ENCODE measurements at regions not wholly inside any gene's neighbourhood (a gene's known extent, or its start where the extent isn't known, plus 50 kb on each side); places are given as distances from the start of the nearest gene placed in this dataset.

- DNase-seq (ENCODE audit: low spot score): no peak
Measured at GRCh38 chr6:95071464-95071863, 505.9 kb upstream of the MANEA start.

DNA sequence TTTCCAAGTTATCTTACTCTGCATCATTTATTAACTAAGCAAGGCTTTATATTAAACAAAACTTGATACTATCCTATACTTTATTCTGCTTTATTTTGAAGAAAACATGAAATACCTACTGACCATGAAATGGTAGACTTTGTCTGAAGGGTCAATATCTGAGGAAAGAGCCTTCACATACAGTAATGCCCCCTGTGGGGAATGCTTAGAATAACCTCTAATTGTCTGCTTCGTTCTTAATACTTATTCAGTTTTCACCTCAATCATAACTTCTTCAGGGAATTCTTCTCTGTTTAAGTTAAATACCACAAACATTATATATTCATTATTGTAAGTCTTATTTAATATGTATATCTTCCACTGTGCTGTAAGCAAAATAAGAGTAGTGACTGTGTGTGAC lies 498.9 kb upstream of the MANEA start:
- DNase-seq (ENCODE audit: low spot score): no peak

GRCh38 chr6:95081231-95081630 lies 496.1 kb upstream of the MANEA start:
- no peak for DNase-seq (ENCODE audit: low spot score)

DNA sequence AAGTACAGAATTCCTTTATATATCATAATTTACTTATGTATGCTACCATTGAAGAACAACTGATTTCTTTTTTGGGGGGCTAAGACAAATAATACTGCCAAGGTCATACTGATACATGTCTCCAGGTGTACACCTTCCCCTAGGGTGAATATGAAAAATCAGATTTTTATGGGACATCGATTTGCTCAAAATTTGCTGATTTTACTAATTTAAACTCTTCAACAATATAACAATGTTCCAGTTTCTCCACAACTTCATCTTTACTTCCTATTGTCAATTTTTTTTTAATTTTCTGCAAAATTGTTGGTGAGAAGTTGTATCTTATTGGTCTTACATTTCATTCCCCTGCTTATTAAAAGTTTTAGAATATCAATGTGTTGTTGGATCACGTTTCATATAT lies 495.4 kb upstream of the MANEA start:
- DNase-seq (ENCODE audit: low spot score): no peak

DNA sequence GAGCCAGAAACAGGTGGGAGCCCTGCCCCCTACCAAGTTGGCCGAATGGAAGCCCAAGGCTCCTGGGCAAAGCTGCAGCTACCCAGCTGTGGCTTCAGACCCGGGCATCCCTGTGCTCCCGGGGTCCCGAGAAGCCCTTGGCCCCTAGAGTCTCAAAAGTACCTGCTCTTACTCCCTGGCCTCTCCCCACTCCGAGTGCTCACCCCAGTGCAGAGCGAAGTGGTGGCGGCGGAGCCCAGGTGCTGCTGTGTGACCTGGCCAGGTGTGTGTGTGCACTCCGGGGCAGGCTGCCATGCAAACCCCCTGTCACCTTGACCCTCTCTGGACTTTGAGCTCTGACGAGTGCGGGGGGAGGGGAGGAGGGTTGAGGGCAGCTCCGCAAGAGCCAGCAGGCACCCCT lies 493.8 kb upstream of the MANEA start:
- no peak for DNase-seq (ENCODE audit: low spot score)

DNA sequence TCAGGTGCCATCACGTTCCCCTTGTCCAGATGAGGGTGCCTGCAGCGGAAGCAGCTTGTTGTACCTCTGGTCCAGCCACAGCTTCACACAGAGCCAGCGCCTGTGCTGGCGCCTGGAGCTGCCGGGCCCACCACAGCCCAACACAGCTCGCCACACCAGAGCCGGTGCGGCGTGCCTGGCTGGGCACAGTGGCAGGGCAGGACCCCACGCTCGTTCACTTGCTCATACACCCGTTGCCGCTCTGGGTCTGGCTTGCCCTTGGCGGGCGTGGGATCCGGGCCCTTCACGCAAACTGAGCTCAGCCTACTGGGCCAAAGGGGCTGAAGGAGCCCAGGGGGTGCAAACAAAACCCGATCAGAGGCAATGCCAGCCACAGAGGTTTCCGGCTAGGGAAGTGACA lies 492.5 kb upstream of the MANEA start:
- no peak for DNase-seq (ENCODE audit: low spot score)

GRCh38 chr6:95087394-95088097 lies 489.8 kb upstream of the MANEA start:
- no peak for DNase-seq (ENCODE audit: low spot score)

DNA sequence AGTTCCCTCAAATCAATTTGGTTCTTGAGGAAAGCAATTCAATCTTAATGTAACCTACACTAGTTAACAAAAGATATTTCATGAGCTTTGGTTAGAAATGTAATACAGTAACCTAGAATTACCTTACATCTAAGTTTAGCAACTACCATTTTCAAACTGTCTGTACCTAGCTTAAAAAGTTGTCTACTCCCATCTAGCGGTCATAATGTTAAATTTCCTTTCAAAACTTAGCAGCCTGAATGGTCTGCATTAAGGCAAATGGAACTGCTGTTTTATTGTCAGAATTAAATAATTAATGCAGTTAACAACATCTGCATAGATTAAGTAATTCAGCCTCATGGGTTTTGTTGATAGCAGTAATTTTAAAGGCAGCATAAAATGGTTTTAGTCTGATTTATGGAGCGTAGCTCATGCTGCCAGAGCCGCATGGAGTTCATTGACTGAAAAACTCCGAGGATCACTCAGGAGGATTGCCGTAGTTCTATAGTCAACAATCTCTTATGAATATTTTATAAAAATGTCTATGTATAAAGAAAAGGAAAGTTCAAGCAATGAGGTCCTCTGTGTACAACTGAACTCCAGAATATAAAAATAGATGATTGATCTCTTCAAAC lies 485.4 kb upstream of the MANEA start:
- DNase-seq (ENCODE audit: low spot score): peak; percentile 59

- no peak for DNase-seq (ENCODE audit: low spot score)
Measured at GRCh38 chr6:95093154-95093553, 484.2 kb upstream of the MANEA start.

- DNase-seq (ENCODE audit: low spot score): no peak
Measured at GRCh38 chr6:95094751-95095663, 482.3 kb upstream of the MANEA start.

DNA sequence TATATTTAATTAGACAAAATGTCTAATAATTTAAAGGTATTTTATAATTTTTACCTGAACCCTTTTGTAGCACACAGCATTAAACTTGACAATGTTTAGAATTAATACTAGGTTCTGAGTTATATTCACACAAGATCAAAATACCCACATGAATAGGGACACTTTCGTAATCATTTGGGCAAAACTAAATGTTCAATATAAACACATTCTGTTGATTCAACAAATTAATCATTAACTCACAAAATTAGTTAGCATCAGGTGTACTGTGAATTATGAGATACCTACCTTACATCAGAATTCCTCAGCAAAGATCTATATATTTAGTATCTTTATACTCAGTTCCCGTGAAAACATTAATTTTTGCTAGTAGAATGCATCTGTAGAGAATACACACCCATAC lies 481.5 kb upstream of the MANEA start:
- DNase-seq (ENCODE audit: low spot score): no peak

DNA sequence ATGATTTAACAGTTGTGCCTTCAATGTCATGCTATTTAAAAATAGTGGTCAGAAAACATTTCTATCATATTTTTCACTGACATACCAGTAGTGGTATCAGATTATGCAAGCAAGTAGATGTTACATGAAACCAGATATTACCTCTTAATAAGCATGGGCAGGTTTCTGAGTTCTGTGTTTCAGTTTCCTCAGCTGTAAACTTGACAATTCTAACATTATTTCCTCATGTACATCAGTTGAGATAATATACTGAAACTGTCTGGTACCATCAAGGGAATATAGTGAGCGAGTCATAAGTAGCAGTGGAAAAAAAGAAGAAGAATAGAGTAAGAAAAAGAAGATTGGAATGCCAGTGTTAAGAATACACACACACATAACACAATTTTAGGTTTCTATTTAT lies 477.9 kb upstream of the MANEA start:
- DNase-seq (ENCODE audit: low spot score): no peak

- no peak for DNase-seq (ENCODE audit: low spot score)
Measured at GRCh38 chr6:95109212-95109611, 468.1 kb upstream of the MANEA start.

GRCh38 chr6:95110767-95111166 lies 466.6 kb upstream of the MANEA start:
- no peak for DNase-seq (ENCODE audit: low spot score)

DNA sequence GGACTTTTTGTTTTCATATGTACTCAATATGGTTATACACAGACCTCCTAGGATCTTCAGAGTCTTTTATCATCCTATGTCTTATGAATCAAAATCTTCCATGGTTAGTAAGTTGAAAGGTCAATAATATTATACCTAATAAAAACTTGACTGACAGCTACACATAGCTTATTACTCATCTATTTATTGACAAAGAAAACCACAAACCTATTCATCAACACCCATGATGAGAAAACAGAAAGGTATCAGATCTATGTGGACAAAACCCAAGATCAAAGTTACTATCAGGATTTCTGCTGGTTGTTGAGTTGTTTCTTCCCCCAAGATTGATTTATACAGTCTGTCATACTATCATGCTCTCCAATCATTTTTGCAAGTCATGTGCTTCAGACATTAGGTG lies 460.1 kb upstream of the MANEA start:
- DNase-seq (ENCODE audit: low spot score): no peak

GRCh38 chr6:95119927-95120326 lies 457.4 kb upstream of the MANEA start:
- no peak for DNase-seq (ENCODE audit: low spot score)

DNA sequence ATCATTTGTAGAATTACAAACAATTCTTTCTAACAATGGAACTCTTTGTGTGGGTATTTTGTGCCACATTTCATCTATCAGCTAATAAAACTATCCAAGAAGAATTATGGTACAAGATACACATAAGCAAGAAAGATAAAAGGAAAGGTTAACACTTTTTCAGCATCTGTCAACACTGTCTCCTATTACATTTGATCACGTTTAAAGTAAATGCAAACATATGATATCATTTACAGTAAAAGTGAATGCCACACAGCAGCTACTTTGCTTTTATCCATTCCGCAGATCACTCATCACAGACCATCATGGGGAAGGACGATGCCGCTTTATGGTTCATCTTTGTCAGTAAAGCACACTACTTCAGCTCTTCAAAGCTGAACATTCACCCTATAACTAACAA lies 456.4 kb upstream of the MANEA start:
- no peak for DNase-seq (ENCODE audit: low spot score)

GRCh38 chr6:95127261-95127660 lies 450.1 kb upstream of the MANEA start:
- DNase-seq (ENCODE audit: low spot score): no peak

GRCh38 chr6:95128439-95128838 lies 448.9 kb upstream of the MANEA start:
- DNase-seq (ENCODE audit: low spot score): no peak

- DNase-seq (ENCODE audit: low spot score): no peak
Measured at GRCh38 chr6:95128947-95129346, 448.4 kb upstream of the MANEA start.

- DNase-seq (ENCODE audit: low spot score): peak; percentile 23
Measured at GRCh38 chr6:95133578-95133977, 443.8 kb upstream of the MANEA start.

DNA sequence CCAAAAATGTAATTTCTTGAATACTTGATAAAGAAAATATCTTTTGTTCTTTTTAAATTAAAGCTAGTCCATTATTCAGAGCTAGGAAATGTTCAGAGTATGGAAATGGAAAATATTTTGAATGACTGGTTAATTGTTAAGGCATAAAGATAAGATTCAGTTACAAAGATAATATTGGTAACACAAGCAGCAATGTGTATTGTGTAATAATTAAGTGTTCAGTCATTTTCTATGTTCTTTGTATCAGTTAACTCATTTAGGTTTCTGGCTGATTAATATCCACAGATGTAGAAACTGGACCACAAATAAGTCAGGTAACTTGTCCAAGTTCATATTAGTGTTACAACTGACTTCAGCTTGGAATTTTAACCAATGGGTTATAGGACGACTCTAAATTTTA lies 442.2 kb upstream of the MANEA start:
- DNase-seq (ENCODE audit: low spot score): no peak

DNA sequence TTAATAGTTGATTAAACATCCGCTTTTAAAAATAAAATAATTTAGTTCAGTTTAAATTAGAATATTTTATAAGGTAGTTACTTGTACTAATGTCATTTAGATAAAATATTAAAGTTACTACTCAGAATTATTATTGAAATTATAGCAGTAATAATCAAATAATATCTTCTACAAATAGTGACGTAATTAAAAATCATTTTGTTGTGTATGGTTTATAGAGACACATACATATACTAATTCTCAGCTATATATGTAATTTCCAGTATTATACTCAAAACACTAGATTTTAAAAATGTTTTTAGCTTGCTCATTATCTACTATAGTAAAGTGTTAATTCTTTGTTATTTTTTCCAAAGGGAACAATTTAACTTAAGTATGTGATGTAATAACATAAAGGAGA lies 435.2 kb upstream of the MANEA start:
- no peak for DNase-seq (ENCODE audit: low spot score)

All from SK-N-DZ (cell line).